ENCODE measurements at regions not wholly inside any gene's neighbourhood (a gene's known extent, or its start where the extent isn't known, plus 50 kb on each side); places are given as distances from the start of the nearest gene placed in this dataset.

DNA sequence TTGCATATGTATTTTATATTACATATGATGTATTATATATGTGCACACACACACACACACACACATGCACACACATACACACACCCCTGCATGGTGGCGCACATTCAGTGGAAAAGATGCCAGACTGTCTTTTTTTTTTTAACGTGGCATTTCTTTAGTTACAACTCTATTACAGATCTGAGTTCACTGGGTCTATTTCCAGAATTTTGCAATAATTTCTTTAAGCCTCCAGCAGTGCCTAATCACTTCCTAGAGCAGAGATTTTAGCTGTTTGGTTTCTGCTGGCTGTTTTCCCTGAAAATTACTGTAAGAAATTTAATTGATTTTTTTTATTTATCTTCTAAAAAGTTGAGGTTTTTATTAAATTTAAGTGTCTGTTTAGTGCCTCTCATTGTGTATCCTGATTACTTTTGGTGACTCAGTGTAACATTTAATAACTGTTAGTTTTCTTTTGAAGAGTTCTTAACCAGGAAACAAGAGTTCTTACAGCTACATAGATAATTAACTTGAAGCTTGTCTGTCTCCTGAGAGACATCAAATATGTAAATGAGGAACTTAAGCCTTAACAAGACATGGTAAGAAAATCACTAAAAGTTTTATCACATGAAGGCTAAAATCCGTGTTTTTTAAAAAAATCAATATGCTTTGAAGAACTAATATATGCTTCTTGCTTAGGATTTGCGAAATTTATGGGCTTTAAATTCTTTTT lies 232.0 kb downstream of the MDFIC start:
- H3K4me3 ChIP-seq: no peak overlapping the region
- TF ChIP-seq EP300 (IDR thresholded peaks at IDR 0.05) (no peak), POLR2AphosphoS5 (IDR thresholded peaks at IDR 0.05) (no peak), POLR2A (IDR thresholded peaks at IDR 0.05; ENCODE audit: low read depth) (no peak), CTCF (IDR thresholded peaks at IDR 0.05) (no peak)
- H3K9me3 ChIP-seq: no peaks in the 10 kb centered on the region
- WGBS: 82% methylated on average over 4 of the region's 4 CpGs
- intact Hi-C loops (cut with DNase I): no loop called here
- H3K27ac ChIP-seq (replicated peaks in 1 of 4): no peak overlapping the region
- H3K4me1 ChIP-seq: no peaks in the 10 kb centered on the region
- no peaks in the 10 kb centered on the region for H3K27me3 ChIP-seq
- H3K36me3 ChIP-seq: no peaks in the 10 kb centered on the region
- DNase-seq (ENCODE audit: extremely low spot score): no peak

- H3K27ac ChIP-seq (replicated peaks in 1 of 4): no peak overlapping the region
- no peaks in the 10 kb centered on the region for H3K4me1 ChIP-seq
- TF ChIP-seq CTCF (IDR thresholded peaks at IDR 0.05) (no peak), POLR2A (IDR thresholded peaks at IDR 0.05; ENCODE audit: low read depth) (no peak), EP300 (IDR thresholded peaks at IDR 0.05) (no peak), POLR2AphosphoS5 (IDR thresholded peaks at IDR 0.05) (no peak)
- intact Hi-C loops (cut with DNase I): no loop called here
- no peak for DNase-seq (ENCODE audit: extremely low spot score)
- no peaks in the 10 kb centered on the region for H3K27me3 ChIP-seq
- no peak overlapping the region for H3K4me3 ChIP-seq
- 83% methylated on average over 3 of the region's 3 CpGs for WGBS
- no peaks in the 10 kb centered on the region for H3K9me3 ChIP-seq
- H3K36me3 ChIP-seq: no peaks in the 10 kb centered on the region
Observed at GRCh38 chr7:115153176-115153575, 231.3 kb downstream of the MDFIC start.

- H3K36me3 ChIP-seq: no peaks in the 10 kb centered on the region
- DNase-seq (ENCODE audit: extremely low spot score): no peak
- 93% methylated on average over 3 of the region's 3 CpGs for WGBS
- no peak overlapping the region for H3K27ac ChIP-seq (replicated peaks in 1 of 4)
- H3K9me3 ChIP-seq: no peaks in the 10 kb centered on the region
- intact Hi-C loops (cut with DNase I): no loop called here
- H3K4me1 ChIP-seq: no peaks in the 10 kb centered on the region
- no peak overlapping the region for H3K4me3 ChIP-seq
- TF ChIP-seq EP300 (IDR thresholded peaks at IDR 0.05) (no peak), CTCF (IDR thresholded peaks at IDR 0.05) (no peak)
- H3K27me3 ChIP-seq: no peaks in the 10 kb centered on the region
Observed at GRCh38 chr7:115146148-115146547, 224.3 kb downstream of the MDFIC start.

- Histone ChIP-seq H3K27me3 (no peaks in the 10 kb centered on the region), H3K9me3 (no peaks in the 10 kb centered on the region), H3K4me1 (no peaks in the 10 kb centered on the region), H3K27ac (replicated peaks in 1 of 4) (no peak overlapping the region), H3K36me3 (no peaks in the 10 kb centered on the region), H3K4me3 (no peak overlapping the region)
- 35% methylated on average over 2 of the region's 2 CpGs for WGBS
- TF ChIP-seq EP300 (IDR thresholded peaks at IDR 0.05): no peak
- no peak for TF ChIP-seq POLR2A (IDR thresholded peaks at IDR 0.05; ENCODE audit: low read depth)
- no peak for TF ChIP-seq POLR2AphosphoS5 (IDR thresholded peaks at IDR 0.05)
- no peak for TF ChIP-seq CTCF (IDR thresholded peaks at IDR 0.05)
- no peak for DNase-seq (ENCODE audit: extremely low spot score)
- intact Hi-C loops (cut with DNase I): no loop called here
Observed at GRCh38 chr7:115145512-115145911, 223.6 kb downstream of the MDFIC start.

DNA sequence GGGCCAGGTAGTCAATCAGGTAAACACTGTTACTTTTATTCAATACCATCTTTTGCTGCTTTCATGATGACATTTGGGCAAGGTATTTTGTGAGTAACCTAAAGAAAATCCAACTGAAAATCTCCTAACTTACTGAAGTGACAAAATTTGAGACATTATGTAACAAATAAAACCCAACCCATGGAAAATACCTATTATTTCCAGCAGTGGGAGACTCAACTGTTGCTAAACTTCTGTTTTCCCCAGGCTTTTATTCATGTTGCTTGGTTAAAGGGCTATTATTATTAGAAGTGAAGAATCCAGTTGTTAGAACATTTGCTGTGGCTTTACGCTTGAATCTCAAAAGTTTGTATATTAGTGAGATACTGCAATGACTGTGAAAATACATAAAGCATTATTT lies 215.9 kb downstream of the MDFIC start:
- Histone ChIP-seq H3K36me3 (no peaks in the 10 kb centered on the region), H3K4me1 (peaks cover 0 to 10% (median 4%) of the 10 kb centered on the region in 4 donors), H3K9me3 (no peaks in the 10 kb centered on the region), H3K4me3 (no peak overlapping the region), H3K27ac (replicated peaks in 1 of 4) (no peak overlapping the region), H3K27me3 (no peaks in the 10 kb centered on the region)
- TF ChIP-seq POLR2A (IDR thresholded peaks at IDR 0.05; ENCODE audit: low read depth) (no peak), CTCF (IDR thresholded peaks at IDR 0.05) (no peak), POLR2AphosphoS5 (IDR thresholded peaks at IDR 0.05) (no peak), EP300 (IDR thresholded peaks at IDR 0.05) (no peak)
- DNase-seq (ENCODE audit: extremely low spot score): no peak
- intact Hi-C loops (cut with DNase I): no loop called here
- WGBS: 96% methylated on average over 1 of the region's 1 CpG
